ENCODE measurements at regions not wholly inside any gene's neighbourhood (a gene's known extent, or its start where the extent isn't known, plus 50 kb on each side); places are given as distances from the start of the nearest gene placed in this dataset.

DNA sequence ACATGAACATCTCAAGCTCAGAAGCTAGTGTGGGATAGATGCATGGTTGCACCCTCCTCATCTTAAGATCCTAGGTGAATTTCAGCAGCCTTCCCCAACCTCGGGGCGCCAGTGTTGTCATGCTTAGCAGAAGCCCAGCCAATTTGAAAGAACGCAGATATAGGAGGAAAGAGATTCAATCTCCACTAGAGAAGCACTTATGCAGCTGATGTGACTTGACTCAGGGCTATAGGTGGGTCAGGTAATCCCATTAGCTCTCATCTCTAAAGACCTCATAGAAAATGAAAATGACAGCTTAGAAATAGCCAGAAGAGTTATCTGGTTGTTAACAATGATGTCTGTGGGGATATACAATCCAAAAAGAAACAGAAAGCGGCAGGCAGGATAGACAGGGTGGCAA lies 310.5 kb downstream of the GPAM start:
- H3K4me3 Mint-ChIP-seq, result no peak overlapping the region
- H3K4me1 Mint-ChIP-seq, result peaks cover 19 to 21% of the 10 kb centered on the region in 2 experiments
- Histone ChIP-seq H3K79me2 (ENCODE audit: insufficient read depth, low read length) (no peaks in the 10 kb centered on the region), H4K8ac (replicated peaks; ENCODE audit: insufficient read length, low read depth, low read length) (no peak overlapping the region), H3K23ac (ENCODE audit: insufficient read length, low read depth, low read length) (no peak overlapping the region), H3K9me3 (ENCODE audit: control insufficient read depth, low read depth, low read length) (no peaks in the 10 kb centered on the region), H4K91ac (ENCODE audit: insufficient read length, low read depth, low read length) (no peak overlapping the region), H3T11ph (ENCODE audit: low read length) (no peak overlapping the region), H3K23me2 (ENCODE audit: insufficient read length, low read depth, low read length, poor library complexity, severe bottlenecking) (no peaks in the 10 kb centered on the region), H3K9ac (ENCODE audit: extremely low read depth, insufficient read length, low read length) (no peak overlapping the region), H2BK120ac (ENCODE audit: low read depth, low read length, poor library complexity, severe bottlenecking) (no peak overlapping the region), H3K79me1 (ENCODE audit: insufficient read depth, low read depth, low read length, poor library complexity, severe bottlenecking) (no peaks in the 10 kb centered on the region), H4K20me1 (ENCODE audit: control insufficient read depth, insufficient read depth, insufficient read length) (no peaks in the 10 kb centered on the region), H2BK5ac (ENCODE audit: insufficient read length, low read length) (no peak overlapping the region), H3K18ac (ENCODE audit: insufficient read length, low read depth, low read length) (no peak overlapping the region), H2AFZ (ENCODE audit: low read length) (no peak overlapping the region), H2BK12ac (ENCODE audit: insufficient read length, low read depth, low read length) (no peak overlapping the region), H2BK15ac (ENCODE audit: low read depth, low read length) (no peak overlapping the region), H2BK20ac (ENCODE audit: low read depth, low read length, poor library complexity, severe bottlenecking) (no peak overlapping the region), H3K4me1 (ENCODE audit: insufficient read depth, low read length) (no peaks in the 10 kb centered on the region), H3K56ac (ENCODE audit: insufficient read length, low read depth, low read length) (no peak overlapping the region), H3K27me3 (ENCODE audit: insufficient read depth, low read length) (no peaks in the 10 kb centered on the region), H3K4me2 (ENCODE audit: insufficient read depth, insufficient read length, low read length) (no peak overlapping the region), H3K14ac (ENCODE audit: insufficient read depth, low read length) (no peak overlapping the region), H4K5ac (ENCODE audit: insufficient read length, low read depth, low read length) (no peak overlapping the region), H3K27ac (ENCODE audit: insufficient read length, low read depth, low read length) (no peak overlapping the region), H3K4ac (ENCODE audit: low read depth, low read length) (no peak overlapping the region), H2AK5ac (ENCODE audit: insufficient read length, low read length) (no peak overlapping the region)
- peaks cover 6 to 19% (median 9%) of the 10 kb centered on the region in 3 experiments for H3K36me3 Mint-ChIP-seq (ENCODE audit: insufficient read depth in 1 of 3, low read depth in 3 of 3)
- H3K27ac Mint-ChIP-seq, result no peak overlapping the region; a peak in 1 of 7 replicates
- H3K27me3 Mint-ChIP-seq (ENCODE audit: low read depth), result no peaks in the 10 kb centered on the region; the same call in 1 of the 2 replicates
- H3K9me3 Mint-ChIP-seq, result peaks cover 20 to 25% of the 10 kb centered on the region in 2 experiments
- TF ChIP-seq, protein P1, sequence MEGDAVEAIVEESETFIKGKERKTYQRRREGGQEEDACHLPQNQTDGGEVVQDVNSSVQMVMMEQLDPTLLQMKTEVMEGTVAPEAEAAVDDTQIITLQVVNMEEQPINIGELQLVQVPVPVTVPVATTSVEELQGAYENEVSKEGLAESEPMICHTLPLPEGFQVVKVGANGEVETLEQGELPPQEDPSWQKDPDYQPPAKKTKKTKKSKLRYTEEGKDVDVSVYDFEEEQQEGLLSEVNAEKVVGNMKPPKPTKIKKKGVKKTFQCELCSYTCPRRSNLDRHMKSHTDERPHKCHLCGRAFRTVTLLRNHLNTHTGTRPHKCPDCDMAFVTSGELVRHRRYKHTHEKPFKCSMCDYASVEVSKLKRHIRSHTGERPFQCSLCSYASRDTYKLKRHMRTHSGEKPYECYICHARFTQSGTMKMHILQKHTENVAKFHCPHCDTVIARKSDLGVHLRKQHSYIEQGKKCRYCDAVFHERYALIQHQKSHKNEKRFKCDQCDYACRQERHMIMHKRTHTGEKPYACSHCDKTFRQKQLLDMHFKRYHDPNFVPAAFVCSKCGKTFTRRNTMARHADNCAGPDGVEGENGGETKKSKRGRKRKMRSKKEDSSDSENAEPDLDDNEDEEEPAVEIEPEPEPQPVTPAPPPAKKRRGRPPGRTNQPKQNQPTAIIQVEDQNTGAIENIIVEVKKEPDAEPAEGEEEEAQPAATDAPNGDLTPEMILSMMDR (conservative IDR thresholded peaks at IDR 0.05), result no peak
- no CpG with 5 or more reads among the region's 4 CpGs for WGBS (ENCODE audit: extremely low coverage, insufficient read length, low lambda C conversion rate)
- DNase-seq, result no peak
